K562 (cell line): ENCODE measurements at regions not wholly inside any gene's neighbourhood (a gene's known extent, or its start where the extent isn't known, plus 50 kb on each side); places are given as distances from the start of the nearest gene placed in this dataset.
A peak's percentile ranks its signal among the peaks of the same experiment; 100 is the strongest.

Experiments used
- ATAC-seq: fragments of 200-7000 bp; cut with Tn5 transposase; 3 replicates; pipeline ENCODE4 v1.9.1; 2020; ENCODE audit warnings: moderate library complexity
- BruUV-seq: library from RNA; stranded (reverse); fragments of 400-500 nt; replicated peaks from 2 replicates; lab custom pipeline; 2021; lab: Mats Ljungman, UMichigan
- CTCF ChIA-PET: fragments of 300-600 bp; formaldehyde crosslinking; extraction: SDS; loops from one replicate; lab custom pipeline; 2021; ENCODE audit warnings: low intra/inter-chr PET ratio; lab: Yijun Ruan, JAX
- POLR2A ChIA-PET: fragments of 300-600, 350-650 bp; sonication (Branson Sonifier 250); formaldehyde crosslinking; extraction: SDS; loops from one replicate; lab custom pipeline; 2021; ENCODE audit warnings: antibody characterized with exemption, inconsistent platforms; lab: Yijun Ruan, JAX
- DNase-seq, 4 experiments: peaks; one replicate each; pipeline versions ENCODE4 v3.0.0 to v3.0.0-alpha.2; 2011 to 2018; ENCODE audit warnings: low spot score in 3 of 4, mixed read lengths in 3 of 4; ENCODE audit errors: extremely low read depth in 1 of 4
- FAIRE-seq: peaks from 2 replicates; lab custom pipeline; 2011; peaks lifted over from hg19 to GRCh38; lab: Jason Lieb, UNC
- H2AFZ ChIP-seq: 2 replicates; pipeline ENCODE4 v1.6.0; 2011; ENCODE audit warnings: low read depth, low read length, control low read depth, inconsistent platforms
- H3K27ac ChIP-seq: fragments of 200-600 bp; 3 replicates; pipeline ENCODE4 v1.8.0; 2011; ENCODE audit warnings: low read depth, mild to moderate bottlenecking, control low read depth, inconsistent platforms, low read length, moderate library complexity, mixed read lengths; ENCODE audit errors: extremely low read depth
- H3K27me3 ChIP-seq, 2 experiments: fragments of 300-600 bp in 1 of 2; 2 replicates in 1 of 2; 3 replicates in 1 of 2; pipeline versions ENCODE4 v1.6.0 to v1.8.0; 2011; ENCODE audit warnings: inconsistent platforms in 2 of 2, low read length in 2 of 2, mild to moderate bottlenecking in 1 of 2, mixed read lengths in 1 of 2, moderate library complexity in 1 of 2; ENCODE audit not compliant: control insufficient read depth in 2 of 2, insufficient read depth in 2 of 2
- H3K36me3 ChIP-seq: fragments of 300-600 bp; 3 replicates; pipeline ENCODE4 v1.8.0; 2011; ENCODE audit warnings: mild to moderate bottlenecking, low read length, inconsistent platforms; ENCODE audit not compliant: control insufficient read depth, insufficient read depth
- H3K4me1 ChIP-seq, 2 experiments: fragments of 200-600 bp in 1 of 2; replicated peaks in 1 of 2; 2 replicates in 1 of 2; 3 replicates in 1 of 2; pipeline versions ENCODE4 v1.5.1 to v1.8.0; 2011; ENCODE audit warnings: inconsistent platforms in 2 of 2, low read length in 2 of 2, mild to moderate bottlenecking in 1 of 2, mixed read lengths in 1 of 2, moderate library complexity in 1 of 2; ENCODE audit not compliant: control insufficient read depth in 2 of 2, insufficient read depth in 2 of 2
- H3K4me2 ChIP-seq: 2 replicates; pipeline ENCODE4 v1.6.1; 2011; ENCODE audit warnings: low read length, control low read depth, inconsistent platforms, mixed read lengths; ENCODE audit not compliant: insufficient read depth
- H3K4me3 ChIP-seq: fragments of 200-600 bp; sonication (generic), shearing (Covaris generic); 2 replicates; pipeline ENCODE4 v1.5.1; 2016; ENCODE audit warnings: control low read depth, inconsistent platforms
- H3K79me2 ChIP-seq: fragments of 200-600 bp; 3 replicates; pipeline ENCODE4 v1.8.0; 2011; ENCODE audit warnings: low read length, inconsistent platforms; ENCODE audit not compliant: control insufficient read depth, insufficient read depth
- H3K9ac ChIP-seq, 2 experiments: 2 replicates each; pipeline versions ENCODE4 v1.6.0 to v1.6.1; 2011; ENCODE audit warnings: low read depth in 2 of 2, low read length in 2 of 2, control low read depth in 1 of 2, inconsistent platforms in 1 of 2, mild to moderate bottlenecking in 1 of 2, mixed read lengths in 1 of 2; ENCODE audit not compliant: insufficient read depth in 1 of 2
- H3K9me1 ChIP-seq: one replicate; pipeline ENCODE4 v1.6.0; 2011; ENCODE audit warnings: inconsistent platforms, mild to moderate bottlenecking, low read length, moderate library complexity; ENCODE audit not compliant: control insufficient read depth, insufficient read depth
- H3K9me3 ChIP-seq: replicated peaks from 2 replicates; pipeline ENCODE4 v1.5.1; 2011; ENCODE audit warnings: low read depth, low read length, inconsistent platforms; ENCODE audit not compliant: control insufficient read depth, insufficient read depth
- H4K20me1 ChIP-seq: replicated peaks from 2 replicates; pipeline ENCODE4 v1.6.1; 2011; ENCODE audit warnings: low read length, inconsistent platforms, mixed read lengths; ENCODE audit not compliant: control insufficient read depth, insufficient read depth
- ARID1B ChIP-seq: fragments of 450-650 bp; IDR thresholded peaks from 2 replicates; pipeline ENCODE4 v1.6.1; 2016; ENCODE audit warnings: antibody characterized with exemption, mild to moderate bottlenecking, inconsistent platforms
- CEBPG ChIP-seq, 3 experiments: fragments of 200-800 bp in 1 of 3; sonication (Bioruptor generic) in 1 of 3; sonication (generic) in 1 of 3; formaldehyde crosslinking in 1 of 3; IDR thresholded peaks in 2 of 3; conservative IDR thresholded peaks in 1 of 3; 2 replicates each; pipeline versions ENCODE4 v1.6.1 to v1.8.0; 2016 to 2022; ENCODE audit warnings: missing compliant biosample characterization in 2 of 3, missing genetic modification characterization in 2 of 3, mild to moderate bottlenecking in 1 of 3, missing genetic modification reagents in 1 of 3
- CTCF ChIP-seq, 3 experiments: IDR thresholded peaks in 2 of 3; conservative IDR thresholded peaks in 1 of 3; 2 replicates each; pipeline ENCODE4 v1.5.1; 2011 to 2012; ENCODE audit warnings: low read length in 3 of 3, mild to moderate bottlenecking in 3 of 3, control low read depth in 2 of 3, improper control_type of control experiment in 1 of 3, inconsistent platforms in 1 of 3, low read depth in 1 of 3, mixed read lengths in 1 of 3, moderate library complexity in 1 of 3; ENCODE audit not compliant: insufficient read depth in 2 of 3
- EP400 ChIP-seq: fragments of 450-650 bp; IDR thresholded peaks from 2 replicates; pipeline ENCODE4 v1.6.1; 2017; ENCODE audit warnings: antibody characterized with exemption, mild to moderate bottlenecking, moderate library complexity
- FOXK1 ChIP-seq: sonication (generic); formaldehyde crosslinking; IDR thresholded peaks from 2 replicates; pipeline ENCODE4 v1.8.0; 2022; ENCODE audit warnings: missing genetic modification reagents, mild to moderate bottlenecking, borderline replicate concordance
- GTF2E2 ChIP-seq: fragments of 200-800 bp; sonication (Bioruptor generic); IDR thresholded peaks from 2 replicates; pipeline ENCODE4 v1.6.1; 2016; ENCODE audit warnings: missing genetic modification characterization, missing compliant biosample characterization
- MECOM ChIP-seq: fragments of 250-450 bp; sonication (Bioruptor Pico); IDR thresholded peaks from 2 replicates; pipeline ENCODE4 v1.8.0; 2022; ENCODE audit warnings: inconsistent platforms
- TFAP4 ChIP-seq: sonication (generic); formaldehyde crosslinking; IDR thresholded peaks from 2 replicates; pipeline ENCODE4 v1.8.0; 2022; ENCODE audit warnings: missing genetic modification reagents, mild to moderate bottlenecking, moderate library complexity, borderline replicate concordance
- YBX1 ChIP-seq: fragments of 450-650 bp; IDR thresholded peaks from 2 replicates; pipeline ENCODE4 v1.7.1; 2016; ENCODE audit warnings: mild to moderate bottlenecking
- ZNF609 ChIP-seq: sonication (generic); formaldehyde crosslinking; IDR thresholded peaks from 2 replicates; pipeline ENCODE4 v1.8.1; 2023; ENCODE audit warnings: missing genetic modification reagents, mild to moderate bottlenecking, borderline replicate concordance
- ZNF75A ChIP-seq: fragments of 450-650 bp; formaldehyde crosslinking; IDR thresholded peaks from 2 replicates; pipeline ENCODE4 v1.4.0; 2020; ENCODE audit warnings: mild to moderate bottlenecking
- WGBS: fragments of 100-300 bp; shearing (Covaris generic); methylation state at CpG from one replicate; pipeline ENCODE4 v1.1.6; 2016; ENCODE audit warnings: low coverage, mixed read lengths; ENCODE audit not compliant: insufficient coverage; ENCODE audit errors: missing lambda C conversion rate; 5-methylcytosine and 5-hydroxymethylcytosine counted together
- in situ Hi-C: fragments of 300-500 bp; cut with MboI; formaldehyde crosslinking; loops from 4 replicates; pipeline ENCODE4 v1.15.0; 2018; ENCODE audit warnings: inconsistent platforms, mixed read lengths
- intact Hi-C: fragments of 100-400 bp; cut with micrococcal nuclease; formaldehyde crosslinking; loops from 2 replicates; pipeline ENCODE4 v1.14.2; 2022

GRCh38 chr2:65842104-65842503, 409.7 kb upstream of the SPRED2 start (continued):
- TF ChIP-seq CTCF (IDR thresholded peaks at IDR 0.05 in 2 of 3, conservative IDR thresholded peaks at IDR 0.05 in 1 of 3; ENCODE audit: insufficient read depth in 2 of 3, low read depth in 1 of 3, low read length in 3 of 3) (no peak), EP400 (no peak)

- in situ Hi-C loops (no loop called here), intact Hi-C loops (no loop called here)
- H2AFZ ChIP-seq: no peak overlapping the region
- H3K27ac ChIP-seq: no peak overlapping the region
- no TSS peak for BruUV-seq
- ATAC-seq (no peak), FAIRE-seq (peak; percentile 15), DNase-seq (no peak)
- peak overlapping the region; percentile 9; the same call in 1 of the 2 replicates for H3K4me2 ChIP-seq
- H3K4me1 ChIP-seq: peaks cover 0 to 7% of the 10 kb centered on the region in 2 experiments; a peak in 2 of 5 replicates
- H3K27me3 ChIP-seq: no peaks in the 10 kb centered on the region
- TF ChIP-seq FOXK1 (no peak), TFAP4 (CRISPR knock-in tag) (no peak), CEBPG (CRISPR knock-in tag; IDR thresholded peaks at IDR 0.05) (no peak), CEBPG (tag; conservative IDR thresholded peaks at IDR 0.05 in 1 of 2, IDR thresholded peaks at IDR 0.05 in 1 of 2) (peak in 1 of 2 experiments; percentile 29; a peak in 1 of 4 replicates), ZNF609 (CRISPR knock-in tag) (no peak), YBX1 (no peak), GTF2E2 (tag) (no peak), ZNF75A (CRISPR knock-in tag) (no peak), ARID1B (0 out of 2 replicates have a peak, but pooled peaks have one; percentile 21), MECOM (CRISPR knock-in tag) (peak; percentile 55; the same call in 1 of the 2 replicates)
- H3K9me1 ChIP-seq: no peaks in the 10 kb centered on the region
- H3K79me2 ChIP-seq: no peaks in the 10 kb centered on the region
- H3K9ac ChIP-seq: no peak overlapping the region
- H4K20me1 ChIP-seq: no peaks in the 10 kb centered on the region
- no peaks in the 10 kb centered on the region for H3K36me3 ChIP-seq
- H3K9me3 ChIP-seq: no peaks in the 10 kb centered on the region
- ChIA-PET POLR2A (no interaction called here), CTCF (no interaction called here)
- H3K4me3 ChIP-seq: no peak overlapping the region
- 11% methylated on average over 1 of the region's 1 CpG for WGBS
These were observed 403.7 kb upstream of the SPRED2 start for GRCh38 chr2:65835975-65836549.
